Type B pancreatic cell (in vitro differentiated cells): ENCODE measurements at regions not wholly inside any gene's neighbourhood (a gene's known extent, or its start where the extent isn't known, plus 50 kb on each side); places are given as distances from the start of the nearest gene placed in this dataset.

Experiments used
- DNase-seq: peaks from one replicate; pipeline ENCODE4 v3.0.0; 2021; ENCODE audit warnings: mixed read lengths; ENCODE audit not compliant: unreplicated experiment; ENCODE audit errors: extremely low spot score
- H3K27ac Mint-ChIP-seq: 2 replicates; pipeline ENCODE4 v1.8.0; 2021; ENCODE audit warnings: mild to moderate bottlenecking, mixed read lengths
- H3K27me3 Mint-ChIP-seq: 2 replicates; pipeline ENCODE4 v1.8.0; 2021; ENCODE audit warnings: mixed read lengths
- H3K36me3 Mint-ChIP-seq: 2 replicates; pipeline ENCODE4 v1.8.0; 2021; ENCODE audit warnings: mixed read lengths
- H3K4me1 Mint-ChIP-seq: one replicate; pipeline ENCODE4 v1.8.0; 2021; ENCODE audit warnings: mixed read lengths; ENCODE audit not compliant: unreplicated experiment
- H3K4me3 Mint-ChIP-seq: 2 replicates; pipeline ENCODE4 v1.8.0; 2021; ENCODE audit warnings: mild to moderate bottlenecking, mixed read lengths
- H3K9me3 Mint-ChIP-seq: 2 replicates; pipeline ENCODE4 v1.8.0; 2021; ENCODE audit warnings: mixed read lengths
- TF ChIP-seq, protein P1 (sequence below): fragments of 200-600 bp; sonication (generic); conservative IDR thresholded peaks from 2 replicates; pipeline ENCODE4 v1.5.0; 2021; ENCODE audit warnings: antibody characterized with exemption, mild to moderate bottlenecking

DNA sequence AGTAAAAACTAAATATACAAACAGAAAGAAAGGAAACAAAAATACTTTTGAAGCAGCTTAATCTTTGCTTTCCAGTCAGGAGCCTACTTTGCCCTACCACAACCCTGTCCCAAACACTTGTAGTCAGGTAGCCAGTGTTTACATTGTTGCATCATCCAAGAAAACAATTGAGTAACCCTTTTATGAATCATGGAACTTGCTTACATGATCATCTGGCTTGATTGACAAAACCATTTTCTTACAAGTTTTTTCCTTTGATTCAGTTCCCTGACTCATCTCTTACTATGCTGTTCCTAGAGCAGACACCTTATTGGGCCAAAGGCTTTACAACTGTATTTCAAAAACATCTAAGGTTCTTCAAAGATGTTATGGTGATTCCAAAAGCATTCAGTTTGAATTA, 740.1 kb downstream of the KLHL13 start:
- Mint-ChIP-seq H3K9me3 (no peaks in the 10 kb centered on the region), H3K4me3 (no peak overlapping the region), H3K27ac (no peak overlapping the region), H3K27me3 (no peaks in the 10 kb centered on the region), H3K36me3 (no peaks in the 10 kb centered on the region), H3K4me1 (no peaks in the 10 kb centered on the region)
- DNase-seq, result no peak
- TF ChIP-seq, protein P1, sequence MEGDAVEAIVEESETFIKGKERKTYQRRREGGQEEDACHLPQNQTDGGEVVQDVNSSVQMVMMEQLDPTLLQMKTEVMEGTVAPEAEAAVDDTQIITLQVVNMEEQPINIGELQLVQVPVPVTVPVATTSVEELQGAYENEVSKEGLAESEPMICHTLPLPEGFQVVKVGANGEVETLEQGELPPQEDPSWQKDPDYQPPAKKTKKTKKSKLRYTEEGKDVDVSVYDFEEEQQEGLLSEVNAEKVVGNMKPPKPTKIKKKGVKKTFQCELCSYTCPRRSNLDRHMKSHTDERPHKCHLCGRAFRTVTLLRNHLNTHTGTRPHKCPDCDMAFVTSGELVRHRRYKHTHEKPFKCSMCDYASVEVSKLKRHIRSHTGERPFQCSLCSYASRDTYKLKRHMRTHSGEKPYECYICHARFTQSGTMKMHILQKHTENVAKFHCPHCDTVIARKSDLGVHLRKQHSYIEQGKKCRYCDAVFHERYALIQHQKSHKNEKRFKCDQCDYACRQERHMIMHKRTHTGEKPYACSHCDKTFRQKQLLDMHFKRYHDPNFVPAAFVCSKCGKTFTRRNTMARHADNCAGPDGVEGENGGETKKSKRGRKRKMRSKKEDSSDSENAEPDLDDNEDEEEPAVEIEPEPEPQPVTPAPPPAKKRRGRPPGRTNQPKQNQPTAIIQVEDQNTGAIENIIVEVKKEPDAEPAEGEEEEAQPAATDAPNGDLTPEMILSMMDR, result no peak

DNA sequence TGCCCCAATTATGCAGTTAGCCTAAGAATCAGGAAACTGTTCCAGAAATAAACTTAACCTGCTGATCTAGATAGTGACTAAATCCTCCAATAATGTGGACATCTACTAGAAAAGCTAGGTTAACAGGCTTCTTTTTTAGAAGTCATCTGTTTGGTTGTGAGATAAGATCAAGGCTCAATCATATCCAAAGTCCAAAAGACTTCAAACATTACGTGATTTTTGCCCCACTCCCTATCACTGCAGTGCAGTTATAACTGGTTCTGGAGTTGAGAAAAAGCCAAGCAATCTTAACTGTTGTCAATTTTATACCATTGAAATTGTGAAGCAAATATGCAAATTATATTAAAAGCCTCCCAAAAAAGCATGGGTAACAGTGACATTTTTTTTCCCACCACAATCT, 781.4 kb downstream of the KLHL13 start:
- H3K9me3 Mint-ChIP-seq, result no peaks in the 10 kb centered on the region
- no peak for DNase-seq

DNA sequence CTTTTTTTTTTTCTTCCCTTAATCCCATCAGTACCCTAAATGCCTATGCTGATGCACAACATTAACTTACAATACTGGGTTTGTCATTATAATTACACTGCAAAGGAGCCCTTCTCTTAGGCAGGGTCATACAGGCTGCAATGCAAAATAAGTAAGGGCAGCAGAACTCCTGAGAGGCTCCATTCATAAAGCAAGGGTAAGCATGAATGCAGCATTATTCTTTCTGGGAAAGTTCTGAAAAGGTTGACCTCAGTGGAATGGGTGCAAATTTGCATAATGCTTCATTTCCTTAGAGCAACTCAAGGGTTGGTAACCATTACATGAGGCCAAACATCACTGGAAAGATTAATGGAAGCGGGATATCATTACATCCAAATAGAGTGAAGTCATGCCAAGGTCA, 789.2 kb downstream of the KLHL13 start:
- Mint-ChIP-seq H3K36me3 (no peaks in the 10 kb centered on the region), H3K9me3 (no peaks in the 10 kb centered on the region), H3K4me3 (no peak overlapping the region), H3K27ac (no peak overlapping the region), H3K27me3 (no peaks in the 10 kb centered on the region), H3K4me1 (no peaks in the 10 kb centered on the region)
- TF ChIP-seq, protein P1, result no peak
- DNase-seq, result no peak

More for the DNA sequence above, 781.4 kb downstream of the KLHL13 start:
- TF ChIP-seq, protein P1, result no peak
- H3K4me3 Mint-ChIP-seq, result no peak overlapping the region
- H3K4me1 Mint-ChIP-seq, result no peaks in the 10 kb centered on the region
- H3K36me3 Mint-ChIP-seq, result no peaks in the 10 kb centered on the region
- no peaks in the 10 kb centered on the region for H3K27me3 Mint-ChIP-seq
- peak overlapping the region; percentile 42 for H3K27ac Mint-ChIP-seq

DNA sequence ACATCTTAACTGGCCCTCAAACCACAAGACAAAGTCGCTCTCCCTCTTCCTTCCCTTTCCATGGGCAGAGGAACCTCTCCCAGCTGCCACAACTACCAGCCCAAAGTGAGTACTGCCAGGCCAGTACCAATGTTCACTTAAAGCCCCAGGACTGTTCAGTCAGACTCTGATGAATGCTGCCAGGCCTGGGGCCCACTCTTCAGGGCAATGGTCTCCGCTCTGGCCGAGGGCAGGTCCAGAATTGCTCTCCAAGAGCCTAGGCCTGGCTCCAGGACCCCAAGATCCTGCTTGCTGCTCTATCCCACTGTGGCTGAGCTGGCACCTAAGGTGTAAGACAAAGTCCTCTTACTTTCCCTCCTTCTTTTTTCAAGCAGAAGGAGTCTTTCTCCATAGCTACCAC, 790.9 kb downstream of the KLHL13 start:
- no peak for DNase-seq
- Mint-ChIP-seq H3K36me3 (no peaks in the 10 kb centered on the region), H3K9me3 (no peaks in the 10 kb centered on the region), H3K27me3 (no peaks in the 10 kb centered on the region), H3K4me1 (no peaks in the 10 kb centered on the region), H3K27ac (no peak overlapping the region), H3K4me3 (no peak overlapping the region)
- TF ChIP-seq, protein P1, result no peak

DNA sequence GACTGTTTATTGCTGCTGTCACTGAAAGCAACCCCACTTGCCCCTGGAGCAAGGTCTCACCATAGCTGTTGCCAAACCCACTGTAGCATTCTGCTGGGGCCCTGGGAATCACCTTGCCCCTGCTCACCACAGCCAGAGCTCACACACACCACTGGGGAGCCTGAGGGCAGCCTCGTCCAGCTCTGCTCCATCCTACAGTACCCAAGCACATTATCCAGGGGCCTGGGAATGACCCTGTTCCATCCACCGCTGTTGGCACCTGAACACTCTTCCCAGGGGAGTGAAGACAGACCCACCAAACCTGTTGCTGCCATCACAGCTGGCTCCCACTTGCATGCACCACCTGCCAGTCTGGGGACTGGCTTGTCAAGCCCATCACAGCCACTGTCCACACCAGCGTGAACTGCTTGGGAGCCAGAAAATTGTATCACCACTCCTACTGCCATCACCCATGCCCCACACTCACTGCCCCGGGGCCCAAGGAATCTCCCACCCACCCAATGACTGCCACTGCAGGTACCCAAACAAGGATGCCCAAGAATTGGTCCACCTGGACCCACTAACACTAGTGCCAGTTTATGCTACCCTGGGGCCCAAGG, 811.3 kb downstream of the KLHL13 start:
- Mint-ChIP-seq H3K9me3 (no peaks in the 10 kb centered on the region), H3K36me3 (no peaks in the 10 kb centered on the region), H3K27ac (no peak overlapping the region), H3K4me1 (no peaks in the 10 kb centered on the region), H3K27me3 (no peaks in the 10 kb centered on the region), H3K4me3 (no peak overlapping the region)
- TF ChIP-seq, protein P1, result no peak
- DNase-seq, result no peak

DNA sequence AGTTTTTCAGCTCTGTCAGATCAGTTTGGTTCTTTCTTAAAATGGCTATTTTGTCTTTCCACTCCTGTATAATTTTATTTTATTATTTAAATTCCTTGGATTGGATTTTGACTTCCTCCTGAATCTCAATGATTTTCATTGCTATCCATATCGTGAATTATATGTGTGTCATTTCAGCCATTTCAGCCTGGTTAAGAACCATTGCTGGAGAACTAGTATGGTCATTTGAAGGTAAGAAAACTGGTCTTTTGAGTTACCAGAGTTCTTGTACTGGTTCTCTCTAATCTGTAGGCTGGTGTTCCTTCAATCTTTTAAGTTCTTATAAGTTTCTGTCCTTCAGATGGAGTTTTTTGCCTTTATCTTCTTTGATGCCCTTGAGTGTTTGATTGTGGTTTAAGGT, 815.5 kb downstream of the KLHL13 start:
- Mint-ChIP-seq H3K9me3 (no peaks in the 10 kb centered on the region), H3K4me3 (no peak overlapping the region), H3K4me1 (no peaks in the 10 kb centered on the region), H3K27me3 (no peaks in the 10 kb centered on the region), H3K36me3 (no peaks in the 10 kb centered on the region), H3K27ac (no peak overlapping the region)
- TF ChIP-seq, protein P1, result no peak
- DNase-seq, result no peak
